ENCODE measurements at regions not wholly inside any gene's neighbourhood (a gene's known extent, or its start where the extent isn't known, plus 50 kb on each side); places are given as distances from the start of the nearest gene placed in this dataset.

DNA sequence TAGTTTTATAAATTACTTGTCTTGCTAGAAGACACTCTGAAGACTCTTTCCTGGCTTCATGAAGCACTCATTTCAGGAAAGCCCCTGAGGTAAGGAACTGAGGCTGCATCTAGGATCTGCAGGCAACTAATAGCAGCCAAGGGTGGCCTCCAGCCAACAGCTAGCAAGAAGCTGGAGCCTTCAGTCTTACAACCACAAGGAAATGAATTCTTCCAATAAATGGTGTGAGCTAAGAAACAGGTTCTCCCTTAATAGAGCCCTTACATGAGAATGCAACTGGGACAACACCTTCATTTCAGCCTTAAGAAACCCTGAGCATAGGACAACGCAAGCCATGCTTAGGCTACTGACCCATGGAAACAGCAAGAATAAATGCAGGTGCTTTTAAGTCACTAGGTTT lies 254.6 kb upstream of the RBBP8 start:
- no peak for DNase-seq

DNA sequence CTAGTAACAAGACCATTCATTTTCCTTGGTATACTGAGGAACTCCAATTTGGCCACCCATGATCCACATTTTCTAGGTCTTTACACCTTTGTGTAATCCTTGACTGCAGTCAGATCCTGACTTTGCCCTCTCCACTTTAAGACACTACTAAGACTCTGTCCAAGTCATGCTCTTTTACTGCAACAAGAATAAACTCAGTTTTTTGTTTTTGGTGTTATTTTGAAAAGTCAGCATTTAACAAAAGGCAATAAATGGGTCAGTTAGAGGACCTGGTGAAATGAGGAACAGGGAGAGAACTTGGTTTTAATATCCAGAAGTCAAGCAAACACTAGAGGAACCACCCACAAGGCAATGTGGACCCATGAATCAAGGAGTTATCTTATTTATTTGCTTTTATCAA lies 252.2 kb upstream of the RBBP8 start:
- DNase-seq, result no peak

DNA sequence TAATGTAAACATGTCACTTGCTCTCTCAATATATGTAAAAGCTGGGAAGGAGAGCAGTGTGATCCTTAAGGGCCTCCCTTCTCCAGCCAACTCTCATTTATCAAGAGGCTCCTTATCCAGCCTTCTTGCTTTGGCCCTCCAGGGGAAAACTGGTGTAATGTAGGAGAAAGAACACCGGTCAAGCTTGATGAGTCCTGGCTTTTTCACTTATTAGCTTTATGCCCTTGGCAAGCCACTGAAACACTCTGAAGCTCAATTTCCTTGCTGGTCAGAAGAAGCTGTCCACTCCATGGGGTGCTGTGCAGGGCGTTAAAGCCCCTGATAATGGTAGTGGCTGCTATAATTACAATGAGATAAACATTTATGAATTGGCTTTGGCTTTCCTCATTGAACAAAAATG lies 251.2 kb upstream of the RBBP8 start:
- DNase-seq, result no peak

DNA sequence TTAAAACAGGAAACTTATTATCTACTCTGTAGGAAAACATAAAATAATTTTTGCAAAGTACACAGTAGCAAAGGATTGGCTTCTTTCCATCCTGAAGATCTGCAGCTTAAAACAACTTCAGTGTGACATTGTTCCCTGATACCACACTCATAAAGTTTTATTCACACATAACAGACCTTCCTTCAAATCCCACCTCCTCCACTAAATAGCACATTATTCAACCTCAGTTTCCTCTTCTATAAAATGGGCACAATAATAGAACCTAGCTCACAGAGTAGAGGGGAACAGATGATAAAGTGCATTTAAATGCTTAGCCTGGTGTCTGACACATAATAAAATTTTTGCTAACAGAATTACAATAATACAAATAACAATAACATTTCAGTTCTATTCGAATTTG lies 250.4 kb upstream of the RBBP8 start:
- no peak for DNase-seq

DNA sequence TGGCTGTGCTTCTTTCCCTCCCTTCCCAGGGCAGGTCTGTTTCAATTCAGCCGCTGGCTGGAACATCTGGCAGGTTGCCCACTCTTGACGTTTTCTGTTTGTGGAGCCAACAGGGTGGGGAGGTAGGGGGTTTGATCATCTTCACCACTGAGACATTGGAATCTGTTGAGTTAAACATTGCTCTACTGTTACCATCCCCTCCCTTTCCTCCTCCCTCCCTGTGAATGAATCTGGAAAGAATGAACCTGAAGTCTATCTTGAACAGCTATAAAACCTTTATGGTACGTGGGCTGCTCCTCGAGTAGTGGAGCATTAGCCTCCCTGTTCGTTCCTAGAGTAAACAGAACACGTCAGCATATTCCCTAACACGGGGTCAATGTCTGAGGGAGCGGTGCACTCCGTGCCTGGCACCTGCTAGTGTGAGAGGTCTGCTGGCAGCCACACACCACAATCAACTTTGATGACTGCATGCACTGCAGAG lies 249.9 kb upstream of the RBBP8 start:
- no peak for DNase-seq

DNA sequence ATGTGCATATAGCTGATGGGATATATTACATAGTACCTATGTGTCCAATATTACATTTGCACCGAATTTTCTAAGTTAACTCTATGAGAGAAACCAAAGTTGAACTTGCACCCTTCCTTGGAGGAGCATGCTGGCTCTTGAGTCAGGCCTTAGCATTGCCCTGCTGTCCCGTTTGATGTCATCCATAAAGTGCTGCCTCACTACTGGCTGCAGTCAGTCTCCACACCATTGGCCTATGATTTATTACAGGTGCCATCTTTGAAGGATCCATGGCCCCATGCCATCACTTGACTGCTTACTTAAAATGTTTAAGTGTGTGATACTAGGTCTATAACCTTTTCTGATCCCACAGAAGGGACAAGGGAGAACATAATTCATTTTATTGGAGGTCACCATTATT lies 249.3 kb upstream of the RBBP8 start:
- DNase-seq, result no peak

DNA sequence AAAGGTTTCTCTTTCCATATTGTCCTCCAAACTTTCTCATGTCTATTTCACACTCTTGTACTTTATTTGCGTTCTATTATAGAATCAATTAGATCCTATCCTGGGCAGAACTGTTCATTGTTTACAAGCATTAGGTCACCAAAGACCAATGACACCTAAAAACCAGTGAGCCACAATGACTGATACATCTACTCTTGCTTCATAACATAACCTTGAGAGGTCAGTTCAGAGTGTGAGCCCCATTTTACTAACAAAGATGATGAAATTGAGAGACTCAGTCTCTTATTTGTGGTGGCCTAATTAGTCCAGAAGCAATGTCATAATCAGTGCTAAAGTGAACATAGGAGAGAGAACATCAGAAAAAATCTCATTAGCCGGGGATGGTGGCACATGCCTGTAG lies 248.9 kb upstream of the RBBP8 start:
- no peak for DNase-seq

DNA sequence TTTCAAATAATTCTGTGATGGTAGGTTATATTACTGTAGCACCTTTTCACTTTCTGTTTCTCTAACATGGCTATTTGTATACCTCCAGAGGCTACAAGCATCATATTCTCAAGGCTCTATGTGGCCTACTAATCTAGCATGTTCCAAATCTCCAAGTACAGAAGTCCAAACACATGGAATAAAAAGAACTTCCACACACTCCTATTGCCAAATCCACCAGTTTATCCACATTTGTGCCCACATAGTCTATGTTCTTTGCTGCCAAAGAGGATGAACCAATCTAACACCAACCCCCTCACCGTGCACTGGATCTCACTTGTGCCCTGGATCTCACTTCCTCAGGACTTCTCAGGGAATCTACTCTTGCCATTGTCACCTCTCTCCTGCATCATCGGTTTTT lies 247.3 kb upstream of the RBBP8 start:
- DNase-seq, result no peak

DNA sequence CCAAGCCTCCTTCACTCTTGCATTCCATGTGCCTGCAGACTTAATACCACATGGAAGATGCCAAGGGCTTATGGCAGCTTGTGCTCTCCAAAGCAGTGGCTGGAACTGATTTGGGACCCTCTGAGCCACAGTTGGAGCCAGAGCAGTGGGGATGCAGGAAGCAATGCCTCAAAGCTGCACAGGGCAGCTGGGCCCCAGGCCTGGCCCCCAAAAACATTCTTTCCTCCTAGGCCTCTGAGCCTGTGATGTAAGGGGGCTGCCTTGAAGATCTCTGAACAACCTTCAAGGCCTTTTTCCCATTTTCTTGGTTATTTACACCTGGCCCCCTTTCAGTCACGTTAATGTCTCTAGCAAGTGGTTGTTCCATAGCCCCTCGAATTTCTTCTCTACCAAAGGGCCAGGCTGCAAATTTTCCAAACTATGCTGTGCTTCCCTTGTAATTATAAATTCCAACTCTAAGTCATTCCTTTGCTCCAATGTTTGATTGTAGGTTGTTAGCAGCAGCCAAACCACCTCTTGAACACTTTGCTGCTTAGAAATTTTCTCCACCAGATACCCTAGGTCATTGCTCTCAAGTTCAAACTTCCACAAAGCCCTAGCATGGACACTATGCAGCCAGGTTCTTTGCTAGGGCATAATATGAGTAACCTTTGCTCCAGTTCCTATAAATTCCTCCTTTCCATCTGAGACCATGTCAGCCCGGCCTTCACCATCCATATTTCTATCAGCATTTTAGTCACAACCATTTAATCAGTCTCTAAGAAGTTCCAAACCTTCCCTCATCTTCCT lies 245.0 kb upstream of the RBBP8 start:
- DNase-seq, result no peak

DNA sequence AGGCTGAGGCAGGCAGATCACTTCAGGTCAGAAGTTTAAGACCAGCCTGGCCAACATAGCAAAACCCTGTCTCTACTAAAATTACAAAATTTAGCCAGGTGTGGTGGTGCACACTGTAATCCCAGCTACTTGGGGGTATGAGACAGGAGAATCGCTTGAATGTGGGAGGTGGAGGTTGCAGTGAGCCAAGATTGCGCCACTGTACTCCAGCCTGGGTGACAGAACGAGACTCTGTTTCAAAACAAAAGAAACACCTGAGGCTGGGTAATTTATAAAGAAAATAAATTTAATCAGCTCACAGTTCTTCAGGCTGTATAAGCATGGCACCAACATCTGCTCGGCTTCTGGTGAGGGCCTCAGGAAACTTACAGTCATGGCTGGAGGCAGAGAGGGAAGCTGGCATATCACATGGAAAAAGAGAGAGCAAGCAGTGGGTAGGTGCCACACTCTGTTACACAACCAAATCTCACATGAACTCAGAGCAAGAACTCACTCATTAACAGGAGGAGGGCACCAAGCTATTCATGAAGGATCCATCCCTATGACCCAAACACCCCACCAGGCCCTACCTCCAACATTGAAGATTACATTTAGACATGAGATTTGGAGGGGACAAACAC lies 244.1 kb upstream of the RBBP8 start:
- no peak for DNase-seq

DNA sequence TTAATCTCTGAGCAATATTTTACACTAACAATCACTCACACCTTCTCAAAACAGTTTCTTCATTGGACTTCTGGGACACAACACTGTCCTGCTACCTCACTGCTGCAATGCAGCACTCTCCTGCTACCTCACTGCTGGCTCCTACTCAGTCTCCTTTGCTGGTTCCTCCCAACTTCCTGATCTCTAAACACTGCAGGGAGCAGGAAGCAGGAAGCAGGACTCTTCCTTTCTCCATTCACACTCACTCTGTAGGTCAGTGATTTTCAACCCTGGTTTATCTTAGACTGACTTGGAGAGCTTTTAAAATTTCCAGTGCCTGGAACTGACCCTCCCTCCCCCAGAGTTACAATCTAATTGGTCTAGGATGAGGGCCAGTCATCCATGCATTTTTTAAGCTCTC lies 243.4 kb upstream of the RBBP8 start:
- DNase-seq, result no peak

DNA sequence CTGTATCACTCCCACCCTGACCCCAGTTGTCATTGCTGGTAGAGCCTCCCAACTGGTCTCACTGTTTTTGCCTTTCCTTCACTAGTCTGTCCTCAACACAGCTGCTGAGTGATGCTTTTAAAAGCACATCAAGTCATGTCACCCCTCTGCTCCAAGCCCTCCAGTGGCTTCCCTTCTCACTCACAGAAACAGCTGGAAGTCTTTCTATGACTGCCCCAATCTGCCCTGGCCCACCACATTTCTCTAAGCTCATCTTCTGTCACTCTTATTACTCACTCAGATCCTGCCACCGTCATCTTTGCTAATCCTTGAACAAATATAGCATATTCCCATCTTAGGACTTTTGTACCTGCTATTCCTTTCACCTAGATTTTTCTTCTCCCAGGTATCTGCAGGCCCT lies 242.6 kb upstream of the RBBP8 start:
- no peak for DNase-seq

DNA sequence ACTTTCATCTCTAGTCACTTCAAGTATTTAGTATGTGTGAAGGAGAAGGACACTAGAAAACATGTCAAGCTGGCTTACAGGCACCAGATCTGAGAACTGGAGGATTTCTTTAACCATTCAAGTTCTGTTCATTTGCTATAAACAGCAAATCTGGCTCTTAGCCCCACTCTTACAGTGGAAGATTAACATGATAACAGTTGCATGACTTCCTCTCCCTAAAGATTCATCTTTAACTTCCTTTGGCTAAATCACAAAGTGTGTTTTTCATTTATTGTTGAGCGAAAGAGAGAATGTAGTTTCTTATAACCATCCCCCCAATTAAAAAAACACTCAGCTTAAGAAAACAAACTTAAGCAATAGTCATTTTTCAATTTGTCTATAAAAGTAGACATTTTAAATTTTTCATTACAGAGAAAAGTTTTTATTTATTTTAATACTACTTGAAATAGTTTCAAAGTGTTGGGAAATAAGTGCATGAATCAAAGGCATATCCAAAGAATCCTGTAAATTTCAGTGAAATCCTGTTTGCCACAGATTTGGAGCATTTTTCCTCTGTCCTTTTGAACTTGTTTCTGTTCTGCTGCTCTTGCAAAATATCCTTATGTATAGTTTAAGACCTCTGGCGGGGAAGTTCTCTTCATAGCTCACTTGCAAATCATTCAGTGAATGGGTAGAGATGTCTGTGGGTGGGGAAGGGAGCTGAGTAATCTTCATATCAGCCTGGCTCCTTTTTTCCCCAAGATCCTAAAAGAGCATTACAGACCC lies 241.0 kb upstream of the RBBP8 start:
- DNase-seq, result no peak

DNA sequence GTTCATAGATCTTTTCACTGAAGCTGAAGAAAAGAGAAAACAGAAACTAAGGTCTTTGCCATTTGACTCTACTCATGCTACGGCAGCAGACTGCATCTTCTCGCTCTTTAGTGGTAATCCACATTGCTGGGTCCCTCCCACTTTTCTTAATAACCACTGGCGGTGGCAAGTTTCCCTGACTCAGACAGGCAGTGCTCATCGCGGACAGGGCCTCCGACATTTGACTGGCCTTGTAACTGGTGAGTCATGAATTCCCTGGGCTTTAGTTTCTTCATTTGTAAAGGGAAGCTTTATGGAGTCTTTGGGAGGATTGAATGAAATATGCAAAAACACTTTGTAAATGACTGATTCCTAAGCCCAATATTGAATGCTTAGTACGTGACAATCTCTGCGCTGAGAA lies 238.2 kb upstream of the RBBP8 start:
- DNase-seq, result no peak

DNA sequence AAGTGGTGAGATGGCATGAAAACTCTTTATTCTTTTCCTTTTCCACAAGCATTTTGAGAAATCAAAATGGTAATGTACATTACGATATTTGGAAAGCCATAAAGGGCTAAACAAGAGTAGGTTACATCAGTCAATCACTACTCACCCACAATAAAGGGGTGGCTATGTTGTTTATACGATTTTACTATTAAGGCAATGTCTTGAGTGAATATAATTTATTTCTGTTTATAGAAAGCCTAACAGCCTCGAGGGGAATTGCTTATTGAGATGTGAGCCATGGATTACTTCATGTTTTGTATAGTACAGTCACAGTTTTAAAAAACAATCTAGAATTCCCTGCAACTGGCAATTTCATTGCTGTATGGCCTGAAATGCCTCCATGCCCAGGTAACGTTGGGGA lies 237.5 kb upstream of the RBBP8 start:
- no peak for DNase-seq

DNA sequence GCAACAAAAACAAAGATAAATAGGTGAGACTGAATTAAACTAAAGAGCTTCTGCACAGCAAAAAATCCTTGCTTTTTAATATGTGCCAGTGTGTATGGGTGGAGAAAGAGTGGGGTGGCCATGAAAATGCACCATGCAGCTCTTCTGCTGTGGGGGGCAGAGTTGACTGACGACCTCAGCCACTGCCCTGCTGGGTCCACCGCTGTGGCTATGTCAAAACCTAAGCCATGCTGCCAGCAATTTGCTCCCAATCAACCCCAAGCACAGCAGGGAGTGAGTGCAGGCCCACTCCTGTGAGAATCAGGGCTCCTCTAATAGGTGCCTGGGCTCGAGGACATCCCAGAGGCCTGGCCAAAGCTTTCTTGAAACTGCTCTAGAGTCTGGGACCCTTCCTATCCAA lies 235.6 kb upstream of the RBBP8 start:
- no peak for DNase-seq

DNA sequence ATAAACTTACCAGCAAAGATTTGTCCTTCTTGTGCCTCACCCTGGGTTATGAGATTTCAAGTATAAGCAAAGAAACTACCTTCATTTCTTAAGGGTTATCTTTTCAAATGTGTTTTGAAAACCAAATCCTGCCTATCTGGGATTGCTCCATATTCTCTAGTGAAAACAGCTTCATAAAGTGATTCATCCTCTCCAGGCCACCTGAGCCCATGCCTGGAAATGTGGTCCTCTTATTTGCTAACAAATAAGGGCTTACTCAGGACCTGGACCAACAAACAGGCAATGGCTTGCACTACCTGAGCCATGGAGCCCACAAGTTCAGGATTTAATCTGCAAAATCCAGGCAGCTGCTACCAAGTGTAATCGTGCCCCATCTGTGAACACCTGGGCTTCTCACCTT lies 234.4 kb upstream of the RBBP8 start:
- DNase-seq, result no peak

DNA sequence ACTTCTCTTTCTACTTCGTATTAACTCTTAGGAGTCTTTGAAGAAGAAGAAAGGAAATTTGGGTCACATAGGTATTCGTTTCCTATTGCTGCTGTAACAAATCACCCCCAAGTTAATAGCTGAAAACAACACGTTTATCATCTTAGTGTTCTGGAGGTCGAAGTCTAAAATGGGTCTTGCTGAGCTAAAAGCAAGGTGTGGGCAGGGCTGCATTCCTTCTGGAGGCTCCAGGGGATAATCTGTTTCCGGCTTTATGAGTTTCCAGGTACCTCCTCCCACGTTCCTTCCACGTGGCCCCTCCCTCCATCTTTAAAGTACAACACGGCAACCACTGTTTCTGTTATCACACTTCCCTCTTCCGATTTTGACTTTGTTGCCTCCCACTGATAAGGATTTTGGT lies 233.5 kb upstream of the RBBP8 start:
- no peak for DNase-seq

DNA sequence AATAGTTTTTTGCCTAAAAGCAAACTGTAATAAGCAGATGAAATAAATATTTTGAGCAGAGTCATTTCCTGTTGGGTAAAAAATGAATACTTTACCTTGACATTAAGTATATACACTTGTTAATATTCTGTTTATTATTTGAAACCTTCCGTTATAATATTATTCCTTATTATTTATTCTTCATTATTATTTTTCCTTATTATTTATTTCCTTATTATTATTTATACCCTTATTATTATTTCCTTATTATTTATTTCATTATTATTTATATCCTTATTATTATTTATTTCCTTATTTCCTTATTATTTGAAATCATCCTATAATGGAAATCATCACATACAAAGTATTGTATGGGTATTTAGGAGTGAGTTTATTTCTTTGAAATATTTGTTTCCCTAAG lies 232.2 kb upstream of the RBBP8 start:
- no peak for DNase-seq

DNA sequence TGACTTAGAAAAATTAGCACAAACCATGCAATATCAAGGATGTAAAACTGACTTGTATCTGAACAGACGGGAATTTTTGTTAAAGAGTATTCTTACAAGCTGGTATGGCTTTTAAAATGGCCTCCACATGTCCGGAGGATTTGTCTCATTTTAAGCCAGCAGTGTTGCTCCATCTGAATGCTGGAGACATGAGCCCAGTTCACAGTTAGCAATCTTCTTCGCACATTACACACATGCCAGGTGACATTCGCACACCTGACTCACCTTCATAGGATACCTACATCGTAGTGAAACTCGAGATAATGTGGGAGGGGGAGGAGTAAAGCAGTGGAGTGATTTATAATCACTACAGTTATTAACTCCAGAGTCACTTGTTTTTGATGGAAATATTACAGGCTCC lies 231.8 kb upstream of the RBBP8 start:
- DNase-seq, result no peak

DNA sequence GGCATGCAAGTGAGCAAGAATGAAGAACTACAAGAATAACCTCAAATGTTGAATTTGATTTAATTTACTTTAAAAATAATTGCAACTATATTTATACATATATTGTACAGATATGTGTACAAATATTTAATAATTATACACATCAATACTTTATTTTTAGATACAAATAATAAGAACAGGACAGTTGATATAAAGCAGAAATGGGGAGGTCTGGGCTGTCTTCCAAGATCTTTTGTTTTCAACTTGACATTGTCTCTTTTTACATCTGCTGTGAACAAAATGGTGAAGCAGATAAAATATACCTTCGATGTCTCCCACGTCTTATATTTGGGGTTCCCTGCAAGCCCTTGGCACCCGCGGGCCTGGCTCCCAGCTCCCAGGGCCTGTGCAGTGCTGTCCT lies 231.3 kb upstream of the RBBP8 start:
- DNase-seq, result no peak

DNA sequence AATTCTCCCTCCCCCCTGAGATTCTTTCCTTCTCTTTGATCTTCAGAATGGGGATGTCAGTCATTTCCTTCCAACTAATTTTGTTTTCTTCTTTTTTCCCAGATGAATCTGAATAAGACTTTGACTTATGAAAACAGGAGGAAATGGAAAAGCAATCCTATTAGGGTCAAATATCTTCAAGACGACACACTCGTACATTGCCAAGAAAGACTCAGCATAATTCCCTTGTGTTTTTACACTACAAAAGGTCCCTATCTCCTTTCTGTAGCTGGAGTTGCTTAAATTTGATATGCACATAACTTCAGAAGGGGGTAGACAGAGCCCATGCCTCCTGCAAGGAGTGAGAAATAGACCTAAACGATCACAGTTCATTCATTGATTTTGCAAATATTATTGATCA lies 230.3 kb upstream of the RBBP8 start:
- no peak for DNase-seq

DNA sequence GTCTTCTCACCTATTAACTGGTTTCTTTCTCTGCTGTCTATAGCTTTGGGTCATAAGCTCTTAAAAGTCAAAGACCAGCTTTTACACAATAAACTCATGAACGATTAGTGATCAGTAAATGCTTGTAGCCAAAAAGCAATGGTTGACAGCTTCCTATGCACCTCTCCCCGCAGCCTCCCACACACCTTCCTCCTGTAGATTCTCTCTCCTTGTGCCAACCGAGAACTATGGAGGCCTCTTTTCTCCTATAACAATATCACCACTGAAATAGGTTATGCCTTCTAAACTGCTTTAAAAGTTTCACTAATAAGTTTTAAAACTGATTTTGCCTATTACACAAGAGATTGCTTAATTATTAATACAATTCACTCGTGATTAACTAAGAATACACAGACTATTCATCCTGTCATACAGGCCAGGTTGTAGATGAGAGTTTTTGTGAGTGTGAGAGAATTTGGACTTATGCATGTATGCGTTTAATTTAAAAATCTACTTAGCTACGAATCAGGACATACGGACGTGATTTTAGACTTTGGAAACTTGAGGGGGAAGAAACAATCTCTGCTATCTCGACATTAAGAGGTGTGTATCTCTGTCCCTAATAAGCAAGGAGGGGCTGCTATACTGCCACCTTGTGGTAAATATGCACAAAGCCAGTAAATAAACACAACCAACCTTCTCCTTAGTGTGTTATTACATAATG lies 229.1 kb upstream of the RBBP8 start:
- DNase-seq, result no peak

DNA sequence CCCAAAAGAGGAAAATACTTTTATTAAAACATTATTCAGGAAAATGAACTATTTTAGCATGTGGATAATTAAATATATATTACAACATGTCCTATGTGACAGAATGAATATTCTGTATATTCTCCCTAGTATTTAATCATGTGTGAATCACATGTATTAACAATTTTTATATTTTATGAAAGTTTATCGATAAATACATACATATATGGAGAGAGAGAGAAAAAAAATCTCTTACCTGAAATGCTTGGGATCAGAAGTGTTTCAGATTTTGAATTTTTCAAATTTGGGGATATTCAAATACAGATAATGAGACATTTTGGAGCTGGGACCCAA lies 228.6 kb upstream of the RBBP8 start:
- DNase-seq, result no peak
